Spleen (tissue), 11 donors: ENCODE measurements at regions not wholly inside any gene's neighbourhood (a gene's known extent, or its start where the extent isn't known, plus 50 kb on each side); places are given as distances from the start of the nearest gene placed in this dataset.

ENCODE experiments used
- DNase-seq: peaks from one replicate; pipeline ENCODE4 v3.0.0-alpha.2; 2020
- H3K27ac ChIP-seq, 8 donors: fragments of 200-600 bp; sonication (generic) in 7 of 8; 1 replicate in 4 of 8; 2 replicates in 4 of 8; pipeline versions ENCODE4 v1.5.0 to v1.8.0; 2016 to 2021; ENCODE audit warnings: inconsistent platforms in 4 of 8, mild to moderate bottlenecking in 4 of 8, moderate library complexity in 1 of 8
- H3K27me3 ChIP-seq, 7 donors: fragments of 200-600 bp; sonication (generic) in 6 of 7; replicated peaks in 1 of 7; 1 replicate in 4 of 7; 2 replicates in 3 of 7; pipeline versions ENCODE4 v1.5.0 to v1.8.0; 2016 to 2021; ENCODE audit warnings: inconsistent platforms in 3 of 7, mild to moderate bottlenecking in 1 of 7
- H3K36me3 ChIP-seq, 6 donors: fragments of 200-600 bp; sonication (generic) in 5 of 6; 1 replicate in 4 of 6; 2 replicates in 2 of 6; pipeline versions ENCODE4 v1.5.0 to v1.8.0; 2016 to 2021; ENCODE audit warnings: inconsistent platforms in 2 of 6
- H3K4me1 ChIP-seq, 6 donors: fragments of 200-600 bp; sonication (generic) in 5 of 6; 1 replicate in 3 of 6; 2 replicates in 3 of 6; pipeline versions ENCODE4 v1.5.0 to v1.8.0; 2016 to 2021; ENCODE audit warnings: inconsistent platforms in 3 of 6
- H3K4me3 ChIP-seq, 8 donors: fragments of 200-600 bp; sonication (generic) in 7 of 8; 1 replicate in 4 of 8; 2 replicates in 4 of 8; pipeline versions ENCODE4 v1.5.0 to v1.8.0; 2016 to 2021; ENCODE audit warnings: inconsistent platforms in 4 of 8, mild to moderate bottlenecking in 4 of 8, moderate library complexity in 2 of 8
- H3K9me3 ChIP-seq, 8 donors: fragments of 200-600 bp; sonication (generic) in 7 of 8; 1 replicate in 4 of 8; 2 replicates in 4 of 8; pipeline versions ENCODE4 v1.5.0 to v1.8.0; 2016 to 2021; ENCODE audit warnings: inconsistent platforms in 4 of 8
- POLR2A ChIP-seq, 3 donors: fragments of 450-650 bp; IDR thresholded peaks; one replicate each; pipeline ENCODE4 v1.5.1; 2017; ENCODE audit warnings: antibody characterized with exemption in 3 of 3, mild to moderate bottlenecking in 1 of 3
- POLR2AphosphoS5 ChIP-seq, 3 donors: sonication (generic); formaldehyde crosslinking; IDR thresholded peaks; one replicate each; pipeline ENCODE4 v1.5.1; 2017; ENCODE audit warnings: antibody characterized with exemption in 3 of 3
- WGBS, 5 donors: extraction: QIAGEN DNeasy Blood & Tissue Kit in 3 of 5; methylation state at CpG; one replicate each; pipeline versions ENCODE4 v1.1.5 to v1.1.7; 2013 to 2018; 5-methylcytosine and 5-hydroxymethylcytosine counted together
- intact Hi-C: fragments of 100-400 bp; cut with DNase I; formaldehyde crosslinking; loops from one replicate; pipeline ENCODE4 v1.15.0; 2023; ENCODE audit warnings: low total_unique reads
- TF ChIP-seq, protein P1 (sequence below), 11 experiments: fragments of 200-600 bp in 7 of 11; fragments of 450-650 bp in 4 of 11; sonication (generic) in 4 of 11; IDR thresholded peaks in 8 of 11; conservative IDR thresholded peaks in 3 of 11; 1 replicate in 7 of 11; 2 replicates in 4 of 11; pipeline versions ENCODE4 v1.4.0 to v1.8.0; 2016 to 2021; ENCODE audit warnings: antibody characterized with exemption in 11 of 11, inconsistent platforms in 4 of 11, mild to moderate bottlenecking in 1 of 11
- donor health status: healthy with polysubstance abuse.
- donor health status: DM: no; HTN: no; CAD: no; lungs with moderate emphysema.
- donor health status: DM: no; HTN: no; CAD: no.
- donor health status: Bipolar disorder and iron deficiency.
- donor health status: healthy.
- donor health status: DM: no; HTN: no; CAD: no.
- donor health status: DM: yes; HTN: yes; CAD: no.

GRCh38 chr2:234669001-234669400 is 172.1 kb upstream of the ARL4C start:
- H3K4me1 ChIP-seq = no peaks in the 10 kb centered on the region
- H3K36me3 ChIP-seq = no peaks in the 10 kb centered on the region
- intact Hi-C loops = no loop called here
- no peaks in the 10 kb centered on the region for H3K27me3 ChIP-seq
- no peak for TF ChIP-seq POLR2A (IDR thresholded peaks at IDR 0.05)
- TF ChIP-seq, protein P1, sequence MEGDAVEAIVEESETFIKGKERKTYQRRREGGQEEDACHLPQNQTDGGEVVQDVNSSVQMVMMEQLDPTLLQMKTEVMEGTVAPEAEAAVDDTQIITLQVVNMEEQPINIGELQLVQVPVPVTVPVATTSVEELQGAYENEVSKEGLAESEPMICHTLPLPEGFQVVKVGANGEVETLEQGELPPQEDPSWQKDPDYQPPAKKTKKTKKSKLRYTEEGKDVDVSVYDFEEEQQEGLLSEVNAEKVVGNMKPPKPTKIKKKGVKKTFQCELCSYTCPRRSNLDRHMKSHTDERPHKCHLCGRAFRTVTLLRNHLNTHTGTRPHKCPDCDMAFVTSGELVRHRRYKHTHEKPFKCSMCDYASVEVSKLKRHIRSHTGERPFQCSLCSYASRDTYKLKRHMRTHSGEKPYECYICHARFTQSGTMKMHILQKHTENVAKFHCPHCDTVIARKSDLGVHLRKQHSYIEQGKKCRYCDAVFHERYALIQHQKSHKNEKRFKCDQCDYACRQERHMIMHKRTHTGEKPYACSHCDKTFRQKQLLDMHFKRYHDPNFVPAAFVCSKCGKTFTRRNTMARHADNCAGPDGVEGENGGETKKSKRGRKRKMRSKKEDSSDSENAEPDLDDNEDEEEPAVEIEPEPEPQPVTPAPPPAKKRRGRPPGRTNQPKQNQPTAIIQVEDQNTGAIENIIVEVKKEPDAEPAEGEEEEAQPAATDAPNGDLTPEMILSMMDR (IDR thresholded peaks at IDR 0.05 in 8 of 11, conservative IDR thresholded peaks at IDR 0.05 in 3 of 11) = no peak
- no peak for TF ChIP-seq POLR2AphosphoS5 (IDR thresholded peaks at IDR 0.05)
- no peak for DNase-seq
- H3K9me3 ChIP-seq = peaks cover 0 to 15% (median 8%) of the 10 kb centered on the region in 8 donors
- no peak overlapping the region for H3K4me3 ChIP-seq
- 71 to 79% (median 75%) methylated on average over 2 of the region's 2 CpGs for WGBS, 5 donors
- H3K27ac ChIP-seq = no peak overlapping the region

DNA sequence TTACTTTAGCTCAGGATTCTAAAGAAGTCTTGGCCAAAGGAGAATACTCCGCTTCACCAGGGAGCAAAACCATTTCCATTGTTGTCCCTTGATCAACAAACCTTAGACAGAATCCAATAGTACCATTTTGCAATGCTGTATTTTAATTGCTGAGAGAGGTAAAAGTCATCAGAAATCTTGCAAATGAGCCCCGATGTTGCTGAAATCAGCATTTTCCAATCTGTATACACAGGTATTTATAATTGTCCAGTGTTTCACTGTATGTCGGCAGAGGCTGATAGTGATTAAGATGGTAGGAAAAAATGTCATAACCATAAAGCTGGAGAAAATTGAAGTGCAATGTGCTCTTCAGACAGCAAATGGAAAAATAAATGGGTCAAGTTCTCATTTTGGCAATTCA is 170.0 kb upstream of the ARL4C start:
- H3K27ac ChIP-seq = no peak overlapping the region
- H3K36me3 ChIP-seq = no peaks in the 10 kb centered on the region
- WGBS, 5 donors = 93 to 98% (median 96%) methylated on average over 3 of the region's 3 CpGs
- intact Hi-C loops = no loop called here
- H3K4me1 ChIP-seq = no peaks in the 10 kb centered on the region
- H3K9me3 ChIP-seq = peaks cover 0 to 27% (median 14%) of the 10 kb centered on the region in 8 donors
- no peaks in the 10 kb centered on the region for H3K27me3 ChIP-seq
- DNase-seq = no peak
- no peak overlapping the region for H3K4me3 ChIP-seq
- TF ChIP-seq POLR2A (IDR thresholded peaks at IDR 0.05) = no peak

GRCh38 chr2:234665304-234665703 is 168.4 kb upstream of the ARL4C start:
- TF ChIP-seq, protein P1 (IDR thresholded peaks at IDR 0.05 in 8 of 11, conservative IDR thresholded peaks at IDR 0.05 in 3 of 11) = no peak
- TF ChIP-seq POLR2AphosphoS5 (IDR thresholded peaks at IDR 0.05) = no peak
- TF ChIP-seq POLR2A (IDR thresholded peaks at IDR 0.05) = no peak
- peaks cover 0 to 27% (median 14%) of the 10 kb centered on the region in 8 donors for H3K9me3 ChIP-seq
- WGBS, 5 donors = 77 to 91% (median 79%) methylated on average over 1 of the region's 1 CpG
- intact Hi-C loops = no loop called here
- no peaks in the 10 kb centered on the region for H3K36me3 ChIP-seq
- H3K4me3 ChIP-seq = no peak overlapping the region
- DNase-seq = no peak
- H3K27me3 ChIP-seq = no peaks in the 10 kb centered on the region
- H3K27ac ChIP-seq = no peak overlapping the region
- H3K4me1 ChIP-seq = no peaks in the 10 kb centered on the region

- Histone ChIP-seq H3K36me3 (no peaks in the 10 kb centered on the region), H3K27me3 (no peaks in the 10 kb centered on the region), H3K4me3 (no peak overlapping the region), H3K9me3 (peaks cover 0 to 37% (median 21%) of the 10 kb centered on the region in 8 donors), H3K4me1 (no peaks in the 10 kb centered on the region), H3K27ac (no peak overlapping the region)
- intact Hi-C loops = no loop called here
- 39 to 70% (median 69%) methylated on average over 2 of the region's 2 CpGs for WGBS, 5 donors
- TF ChIP-seq, protein P1 (IDR thresholded peaks at IDR 0.05 in 8 of 11, conservative IDR thresholded peaks at IDR 0.05 in 3 of 11) = no peak
- TF ChIP-seq POLR2AphosphoS5 (IDR thresholded peaks at IDR 0.05) (no peak), POLR2A (IDR thresholded peaks at IDR 0.05) (no peak)
- DNase-seq = no peak
These were observed 165.0 kb upstream of the ARL4C start for GRCh38 chr2:234661849-234662248.

DNA sequence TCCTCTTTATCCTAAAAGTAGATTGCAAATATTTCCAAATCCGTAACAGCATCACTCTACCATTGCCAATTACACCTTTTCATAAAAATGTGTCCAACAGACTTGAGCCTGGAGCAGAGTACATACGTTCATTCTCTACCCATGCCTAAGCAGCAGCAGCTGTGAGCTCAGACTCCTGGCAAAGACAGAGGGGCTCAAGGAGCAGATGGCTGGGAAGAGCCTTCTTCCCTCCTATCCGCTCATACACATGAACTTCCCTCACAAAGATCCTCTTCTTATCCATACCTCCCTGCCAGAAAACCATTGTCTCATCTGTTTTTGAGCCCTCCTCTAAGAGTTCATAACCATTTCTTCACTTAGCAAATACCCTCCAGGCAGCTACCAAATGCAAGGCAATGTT is 164.3 kb upstream of the ARL4C start:
- Histone ChIP-seq H3K4me1 (no peaks in the 10 kb centered on the region), H3K27me3 (no peaks in the 10 kb centered on the region), H3K36me3 (no peaks in the 10 kb centered on the region), H3K4me3 (no peak overlapping the region), H3K9me3 (peaks cover 0 to 37% (median 21%) of the 10 kb centered on the region in 8 donors), H3K27ac (no peak overlapping the region)
- intact Hi-C loops = no loop called here
- no peak for DNase-seq
- WGBS, 5 donors = 80 to 92% (median 83%) methylated on average over 3 of the region's 3 CpGs
- TF ChIP-seq POLR2A (IDR thresholded peaks at IDR 0.05) (no peak), POLR2AphosphoS5 (IDR thresholded peaks at IDR 0.05) (no peak)
- TF ChIP-seq, protein P1 (IDR thresholded peaks at IDR 0.05 in 8 of 11, conservative IDR thresholded peaks at IDR 0.05 in 3 of 11) = no peak
